Amniotic epithelial cell (primary cell): ENCODE measurements at regions not wholly inside any gene's neighbourhood (a gene's known extent, or its start where the extent isn't known, plus 50 kb on each side); places are given as distances from the start of the nearest gene placed in this dataset.

Experiments used
- DNase-seq: peaks from one replicate; pipeline ENCODE4 v3.0.0-alpha.2; 2010; ENCODE audit warnings: low read depth

GRCh38 chr1:10897981-10898728 lies 101.7 kb upstream of the CASZ1 start:
- DNase-seq, result peak; percentile 53

DNA sequence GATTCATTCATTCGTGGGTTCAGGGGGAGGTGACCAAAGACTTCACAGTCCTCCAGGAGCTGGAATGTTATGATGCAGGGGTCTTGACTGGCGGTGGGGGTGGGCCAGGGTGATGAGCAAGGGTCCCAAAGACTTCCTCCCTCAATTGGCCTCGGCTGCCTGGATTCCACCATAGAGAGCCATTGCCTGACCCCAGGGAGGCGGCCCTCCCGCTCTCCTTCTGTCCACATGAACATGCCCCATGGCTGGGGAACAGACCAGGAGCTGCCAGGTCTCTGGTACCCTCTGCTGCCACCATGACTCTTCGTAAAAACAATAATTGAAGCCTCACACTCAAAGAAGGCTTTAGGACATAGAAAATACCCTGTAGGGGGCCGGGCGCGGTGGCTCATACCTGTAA lies 102.5 kb upstream of the CASZ1 start:
- DNase-seq, result no peak

GRCh38 chr1:10899490-10900250 lies 103.2 kb upstream of the CASZ1 start:
- DNase-seq, result no peak

DNA sequence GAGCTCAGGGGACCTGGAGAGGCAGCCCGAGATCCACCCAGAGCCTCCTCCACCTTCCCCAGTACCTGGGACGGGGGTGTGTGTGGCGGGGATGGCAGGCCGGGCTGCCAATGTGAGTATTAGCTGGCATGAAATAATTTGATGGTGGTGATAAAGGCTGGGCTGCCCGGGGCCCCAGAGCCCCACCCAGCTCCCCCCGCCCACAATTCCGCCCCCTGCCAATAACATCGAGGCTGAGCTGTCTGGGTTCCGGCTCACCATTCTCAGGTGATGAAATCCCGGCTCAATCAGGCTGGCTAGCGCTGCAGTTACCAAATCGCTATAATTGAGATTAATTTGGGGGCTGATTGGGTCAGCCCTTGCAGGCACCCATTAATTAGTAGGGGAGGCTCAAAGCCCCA lies 103.8 kb upstream of the CASZ1 start:
- DNase-seq, result no peak

DNA sequence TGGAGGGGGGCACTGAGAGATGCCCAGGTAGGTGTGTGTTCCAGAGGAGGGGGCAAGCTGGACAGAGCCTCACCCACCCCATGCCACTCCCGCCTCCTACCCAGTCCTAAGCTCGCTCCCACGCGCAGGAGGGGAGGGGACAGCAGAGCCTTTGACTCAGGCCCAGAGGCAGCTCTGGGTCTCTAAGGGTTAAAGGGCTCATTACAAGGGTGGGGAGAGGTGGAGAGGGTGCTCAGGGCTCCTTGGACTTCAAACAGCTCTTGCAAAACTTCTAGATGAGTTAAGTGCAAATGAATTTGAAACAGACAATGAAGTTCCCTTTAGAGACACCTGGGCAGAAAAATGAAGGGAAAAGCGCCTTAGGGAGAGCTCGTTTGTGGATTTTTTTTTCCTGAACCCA lies 104.2 kb upstream of the CASZ1 start:
- DNase-seq, result peak; percentile 39

- DNase-seq, result no peak
Measured at GRCh38 chr1:10901091-10901890, 104.8 kb upstream of the CASZ1 start.

DNA sequence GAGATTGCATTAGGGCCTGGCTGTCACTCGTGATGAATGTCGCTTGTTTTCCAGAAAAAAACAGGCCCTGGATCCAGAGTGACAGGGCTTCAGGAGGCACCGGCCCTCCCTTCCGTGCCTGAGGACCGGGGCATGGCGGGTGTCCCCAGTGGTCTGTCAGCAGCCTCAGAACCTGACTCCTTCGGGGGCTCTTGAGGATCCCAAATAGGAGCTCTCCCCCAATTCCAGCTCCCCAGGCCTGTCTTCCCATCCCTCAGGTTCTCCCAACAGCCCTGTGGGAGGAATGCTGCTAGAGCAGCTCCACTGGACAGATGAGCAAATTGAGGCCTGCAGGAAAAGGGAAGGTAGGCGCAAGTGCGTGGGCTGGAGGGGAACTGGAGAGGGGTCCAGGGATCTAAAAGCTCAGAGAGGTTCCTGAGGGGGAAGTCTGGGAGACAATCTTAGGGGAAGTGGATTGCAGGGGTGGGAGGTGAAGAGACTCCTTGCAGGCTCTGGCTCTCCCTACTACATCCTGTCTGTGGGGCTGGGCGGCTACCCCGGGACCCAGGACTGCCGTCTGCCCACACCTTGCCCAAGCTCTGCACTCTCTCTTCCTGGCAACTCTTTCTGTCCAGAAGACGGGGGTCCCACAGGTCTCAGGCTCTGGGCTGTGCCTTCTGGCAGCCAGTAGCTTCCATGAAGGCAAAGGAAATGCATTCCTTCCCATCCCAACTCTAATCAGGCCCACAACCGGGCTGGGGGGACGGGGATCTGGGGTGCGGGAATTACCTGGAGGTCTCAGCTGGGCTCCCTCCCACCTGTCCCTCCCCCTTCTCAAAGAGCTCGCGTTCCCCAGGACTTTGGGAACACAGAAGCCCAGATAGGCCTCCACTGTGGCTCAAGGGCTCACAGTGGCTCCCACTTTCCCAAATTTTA lies 105.7 kb upstream of the CASZ1 start:
- DNase-seq, result no peak

DNA sequence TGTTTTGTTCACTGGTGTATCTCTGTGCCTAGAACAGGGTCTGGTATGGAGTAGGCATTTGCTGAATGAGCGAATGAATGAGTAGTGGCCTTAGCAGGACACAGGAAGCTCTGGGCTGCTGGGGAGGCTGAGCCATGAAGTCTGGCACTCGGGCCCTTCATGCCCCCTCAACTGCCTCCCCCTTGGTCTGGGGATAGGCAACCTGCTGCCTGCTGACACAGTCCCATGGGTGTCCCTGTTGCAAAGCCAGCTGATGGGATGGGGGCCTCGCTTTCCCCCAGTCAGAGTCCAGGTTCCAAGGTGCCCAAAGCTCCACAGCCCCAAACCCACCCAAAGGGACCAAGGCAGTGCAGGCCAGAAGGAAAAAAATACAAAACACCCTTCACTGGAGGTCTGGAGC lies 107.0 kb upstream of the CASZ1 start:
- no peak for DNase-seq

- no peak for DNase-seq
Measured at GRCh38 chr1:10903821-10904220, 107.4 kb upstream of the CASZ1 start.

DNA sequence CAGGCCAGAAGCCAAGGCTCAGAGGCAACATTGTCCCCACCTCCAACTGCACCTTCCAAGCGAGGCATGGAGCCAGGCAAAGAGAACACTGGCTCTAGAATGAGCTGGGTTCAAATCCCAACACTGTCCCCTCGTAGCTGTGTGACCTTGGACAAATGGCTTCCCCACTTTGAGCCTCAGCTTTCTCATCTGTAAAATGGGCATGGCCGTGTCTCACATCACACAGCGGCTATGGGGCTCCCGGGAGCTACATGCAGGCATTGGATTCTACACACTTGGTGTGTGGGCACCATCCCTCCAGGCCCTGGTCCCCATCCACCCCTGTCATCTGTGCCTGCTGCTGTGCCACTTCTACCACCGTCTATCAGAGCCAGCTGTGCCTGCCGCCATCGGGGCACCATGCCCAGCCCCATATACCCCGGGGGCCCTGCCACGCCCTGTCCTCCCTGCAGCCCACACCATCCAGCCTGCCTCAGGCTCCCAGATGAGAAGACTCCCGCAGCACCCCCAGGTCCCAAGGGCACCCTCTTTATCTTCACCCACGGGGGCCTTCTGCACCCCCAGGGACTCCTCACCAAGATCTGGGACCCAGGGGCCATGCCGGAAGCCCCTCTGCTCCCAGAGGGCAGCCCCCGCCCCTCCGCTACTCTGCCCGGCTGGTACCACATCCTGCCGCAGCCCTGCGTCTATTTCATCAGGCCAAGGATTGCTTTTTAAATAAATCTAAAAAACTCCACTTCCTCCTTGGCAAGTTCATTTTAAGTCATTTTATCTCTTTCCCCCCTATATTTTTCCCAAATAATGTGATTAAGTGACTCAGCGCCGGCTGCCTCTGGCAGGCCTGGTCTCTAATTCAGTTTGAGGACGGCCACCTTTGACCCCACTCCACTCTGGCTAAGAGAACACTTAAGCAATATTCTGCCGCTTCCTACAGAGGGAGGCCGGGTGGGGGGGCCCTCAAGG lies 107.8 kb upstream of the TARDBP start:
- peak; percentile 14 for DNase-seq

- DNase-seq, result no peak
Measured at GRCh38 chr1:10905841-10906655, 106.4 kb upstream of the TARDBP start.

DNA sequence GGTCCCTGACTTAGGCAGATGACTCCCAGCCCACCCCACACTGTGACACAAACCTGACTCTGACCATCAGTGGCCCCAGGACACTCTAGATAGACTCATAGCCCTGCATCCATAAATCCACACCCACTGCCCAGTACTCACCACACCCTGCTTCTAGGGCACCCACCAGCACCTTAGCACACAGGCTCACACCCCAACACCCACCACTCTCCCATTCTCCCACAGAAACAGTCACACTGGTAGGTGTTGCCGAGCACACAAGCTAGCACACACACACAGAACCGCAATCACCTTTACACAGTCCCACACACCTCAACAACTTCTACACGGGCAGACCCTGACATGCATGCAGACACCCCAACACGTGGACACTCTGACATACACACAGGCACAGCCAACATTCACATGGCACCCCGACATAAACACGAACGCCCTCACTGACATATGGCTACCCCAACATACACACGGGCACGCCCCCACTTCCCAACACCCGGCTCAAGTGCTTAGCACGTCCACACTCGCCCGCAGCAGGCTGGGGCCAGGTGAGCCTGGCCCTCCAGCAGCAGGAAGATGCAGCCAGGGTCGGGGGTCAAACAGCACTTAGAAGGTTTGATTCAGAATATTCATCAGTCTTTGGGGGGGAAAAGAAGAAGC lies 105.5 kb upstream of the TARDBP start:
- no peak for DNase-seq

GRCh38 chr1:10908266-10908665 lies 104.2 kb upstream of the TARDBP start:
- DNase-seq, result no peak

- peak; percentile 14 for DNase-seq
Measured at GRCh38 chr1:10909697-10910680, 102.5 kb upstream of the TARDBP start.

- peak; percentile 51 for DNase-seq
Measured at GRCh38 chr1:10910681-10911489, 101.6 kb upstream of the TARDBP start.

DNA sequence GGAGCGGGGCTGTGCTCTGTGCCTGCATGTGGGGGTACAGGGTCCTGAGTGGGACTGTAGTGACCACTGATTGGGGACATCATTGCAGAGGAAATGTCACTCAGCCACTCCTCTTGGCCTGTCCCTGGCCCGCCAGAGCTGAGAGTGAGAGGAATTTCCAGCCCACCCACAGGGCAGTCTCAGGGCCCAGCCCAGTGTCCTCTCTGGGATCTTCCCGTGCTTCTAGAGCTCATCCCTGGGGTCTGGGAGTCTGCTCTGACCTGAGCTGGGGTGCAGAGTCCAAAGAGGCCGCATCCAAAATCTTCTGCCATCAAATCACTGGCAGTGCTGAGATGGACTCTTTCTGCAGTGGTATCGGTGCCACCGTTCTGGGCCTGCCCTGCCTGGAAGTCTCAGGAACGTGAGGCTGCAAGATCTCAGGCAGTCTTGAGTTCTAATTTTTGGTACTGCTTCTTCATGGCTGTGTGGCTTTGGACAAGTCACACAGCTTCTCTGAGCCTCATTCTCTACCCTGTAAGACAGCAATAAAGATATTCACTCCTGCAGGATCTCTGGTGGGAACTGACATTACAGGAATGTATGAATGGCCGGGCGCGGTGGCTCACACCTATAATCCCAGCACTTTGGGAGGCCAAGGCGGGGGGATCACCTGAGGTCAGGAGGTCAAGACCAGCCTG lies 100.8 kb upstream of the TARDBP start:
- DNase-seq, result no peak
